ENCODE measurements at regions not wholly inside any gene's neighbourhood (a gene's known extent, or its start where the extent isn't known, plus 50 kb on each side); places are given as distances from the start of the nearest gene placed in this dataset.

DNA sequence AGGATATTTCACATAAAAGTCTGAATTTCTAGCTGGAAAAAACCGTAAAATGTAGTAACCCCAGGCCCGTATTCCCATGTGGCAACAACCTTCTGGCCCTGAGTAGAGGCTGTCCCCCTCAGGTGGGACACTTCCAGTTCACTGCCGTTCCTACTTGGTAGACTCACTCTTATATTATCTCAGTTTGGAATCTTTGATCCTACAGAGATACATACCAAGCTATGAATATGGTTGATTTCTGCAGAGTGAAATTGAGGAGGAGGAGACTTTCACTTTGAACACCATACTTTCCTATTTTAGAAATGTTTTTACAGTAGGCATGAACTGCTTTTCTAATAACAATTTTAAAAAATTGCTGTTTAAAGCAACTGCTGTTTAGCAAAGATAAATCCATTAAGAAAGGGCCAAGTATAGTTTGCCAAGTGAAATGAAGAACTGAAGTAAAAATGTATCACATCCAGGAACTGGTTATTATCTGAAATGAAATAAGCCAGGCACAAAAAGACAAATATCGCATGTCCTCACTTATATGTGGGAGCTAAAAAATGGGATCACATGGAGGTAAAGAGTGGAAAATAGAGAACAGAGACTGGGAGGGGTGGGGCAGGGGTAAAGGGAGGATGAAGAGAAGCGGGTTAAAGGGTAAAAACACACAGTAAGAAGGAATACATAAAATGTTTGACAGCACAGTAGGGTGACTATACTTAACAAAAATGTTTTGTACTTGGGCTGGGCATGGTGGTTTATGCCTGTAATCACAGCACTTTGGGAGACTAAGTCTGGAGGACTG, 92.8 kb upstream of the METAP2 start:
- TF ChIP-seq POLR2A (IDR thresholded peaks at IDR 0.05; ENCODE audit: low read depth, low read length) (no peak), MYC (IDR thresholded peaks at IDR 0.05; ENCODE audit: insufficient read depth, insufficient read length, insufficient replicate concordance, low read length, severe bottlenecking) (no peak), YY1 (IDR thresholded peaks at IDR 0.05; ENCODE audit: low read depth, low read length) (no peak), EP300 (IDR thresholded peaks at IDR 0.05; ENCODE audit: borderline replicate concordance in 1 of 2, control insufficient read depth in 1 of 2, low read depth in 2 of 2, low read length in 2 of 2) (no peak), RAD21 (IDR thresholded peaks at IDR 0.05; ENCODE audit: insufficient read depth, low read depth, low read length) (no peak), PML (IDR thresholded peaks at IDR 0.05; ENCODE audit: low read length) (no peak), EZH2 (IDR thresholded peaks at IDR 0.05; ENCODE audit: borderline replicate concordance, control insufficient read depth, low read depth, low read length) (no peak), ATF7 (IDR thresholded peaks at IDR 0.05; ENCODE audit: low read depth) (no peak), SRF (IDR thresholded peaks at IDR 0.05; ENCODE audit: low read depth in 2 of 2, low read length in 2 of 2) (no peak)
- TF ChIP-seq, protein P1, sequence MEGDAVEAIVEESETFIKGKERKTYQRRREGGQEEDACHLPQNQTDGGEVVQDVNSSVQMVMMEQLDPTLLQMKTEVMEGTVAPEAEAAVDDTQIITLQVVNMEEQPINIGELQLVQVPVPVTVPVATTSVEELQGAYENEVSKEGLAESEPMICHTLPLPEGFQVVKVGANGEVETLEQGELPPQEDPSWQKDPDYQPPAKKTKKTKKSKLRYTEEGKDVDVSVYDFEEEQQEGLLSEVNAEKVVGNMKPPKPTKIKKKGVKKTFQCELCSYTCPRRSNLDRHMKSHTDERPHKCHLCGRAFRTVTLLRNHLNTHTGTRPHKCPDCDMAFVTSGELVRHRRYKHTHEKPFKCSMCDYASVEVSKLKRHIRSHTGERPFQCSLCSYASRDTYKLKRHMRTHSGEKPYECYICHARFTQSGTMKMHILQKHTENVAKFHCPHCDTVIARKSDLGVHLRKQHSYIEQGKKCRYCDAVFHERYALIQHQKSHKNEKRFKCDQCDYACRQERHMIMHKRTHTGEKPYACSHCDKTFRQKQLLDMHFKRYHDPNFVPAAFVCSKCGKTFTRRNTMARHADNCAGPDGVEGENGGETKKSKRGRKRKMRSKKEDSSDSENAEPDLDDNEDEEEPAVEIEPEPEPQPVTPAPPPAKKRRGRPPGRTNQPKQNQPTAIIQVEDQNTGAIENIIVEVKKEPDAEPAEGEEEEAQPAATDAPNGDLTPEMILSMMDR (IDR thresholded peaks at IDR 0.05 in 2 of 3, conservative IDR thresholded peaks at IDR 0.05 in 1 of 3; ENCODE audit: control insufficient read depth in 2 of 3, extremely low read depth in 1 of 3, insufficient read depth in 1 of 3, low read depth in 3 of 3, low read length in 3 of 3): no peak
- TF ChIP-seq, protein P2, sequence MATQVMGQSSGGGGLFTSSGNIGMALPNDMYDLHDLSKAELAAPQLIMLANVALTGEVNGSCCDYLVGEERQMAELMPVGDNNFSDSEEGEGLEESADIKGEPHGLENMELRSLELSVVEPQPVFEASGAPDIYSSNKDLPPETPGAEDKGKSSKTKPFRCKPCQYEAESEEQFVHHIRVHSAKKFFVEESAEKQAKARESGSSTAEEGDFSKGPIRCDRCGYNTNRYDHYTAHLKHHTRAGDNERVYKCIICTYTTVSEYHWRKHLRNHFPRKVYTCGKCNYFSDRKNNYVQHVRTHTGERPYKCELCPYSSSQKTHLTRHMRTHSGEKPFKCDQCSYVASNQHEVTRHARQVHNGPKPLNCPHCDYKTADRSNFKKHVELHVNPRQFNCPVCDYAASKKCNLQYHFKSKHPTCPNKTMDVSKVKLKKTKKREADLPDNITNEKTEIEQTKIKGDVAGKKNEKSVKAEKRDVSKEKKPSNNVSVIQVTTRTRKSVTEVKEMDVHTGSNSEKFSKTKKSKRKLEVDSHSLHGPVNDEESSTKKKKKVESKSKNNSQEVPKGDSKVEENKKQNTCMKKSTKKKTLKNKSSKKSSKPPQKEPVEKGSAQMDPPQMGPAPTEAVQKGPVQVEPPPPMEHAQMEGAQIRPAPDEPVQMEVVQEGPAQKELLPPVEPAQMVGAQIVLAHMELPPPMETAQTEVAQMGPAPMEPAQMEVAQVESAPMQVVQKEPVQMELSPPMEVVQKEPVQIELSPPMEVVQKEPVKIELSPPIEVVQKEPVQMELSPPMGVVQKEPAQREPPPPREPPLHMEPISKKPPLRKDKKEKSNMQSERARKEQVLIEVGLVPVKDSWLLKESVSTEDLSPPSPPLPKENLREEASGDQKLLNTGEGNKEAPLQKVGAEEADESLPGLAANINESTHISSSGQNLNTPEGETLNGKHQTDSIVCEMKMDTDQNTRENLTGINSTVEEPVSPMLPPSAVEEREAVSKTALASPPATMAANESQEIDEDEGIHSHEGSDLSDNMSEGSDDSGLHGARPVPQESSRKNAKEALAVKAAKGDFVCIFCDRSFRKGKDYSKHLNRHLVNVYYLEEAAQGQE (IDR thresholded peaks at IDR 0.05; ENCODE audit: low read depth, low read length): no peak
- TF ChIP-seq, protein P3, sequence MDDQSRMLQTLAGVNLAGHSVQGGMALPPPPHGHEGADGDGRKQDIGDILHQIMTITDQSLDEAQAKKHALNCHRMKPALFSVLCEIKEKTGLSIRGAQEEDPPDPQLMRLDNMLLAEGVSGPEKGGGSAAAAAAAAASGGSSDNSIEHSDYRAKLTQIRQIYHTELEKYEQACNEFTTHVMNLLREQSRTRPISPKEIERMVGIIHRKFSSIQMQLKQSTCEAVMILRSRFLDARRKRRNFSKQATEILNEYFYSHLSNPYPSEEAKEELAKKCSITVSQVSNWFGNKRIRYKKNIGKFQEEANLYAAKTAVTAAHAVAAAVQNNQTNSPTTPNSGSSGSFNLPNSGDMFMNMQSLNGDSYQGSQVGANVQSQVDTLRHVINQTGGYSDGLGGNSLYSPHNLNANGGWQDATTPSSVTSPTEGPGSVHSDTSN (IDR thresholded peaks at IDR 0.05; ENCODE audit: insufficient replicate concordance, low read depth, low read length): no peak
- TF ChIP-seq, protein P4, sequence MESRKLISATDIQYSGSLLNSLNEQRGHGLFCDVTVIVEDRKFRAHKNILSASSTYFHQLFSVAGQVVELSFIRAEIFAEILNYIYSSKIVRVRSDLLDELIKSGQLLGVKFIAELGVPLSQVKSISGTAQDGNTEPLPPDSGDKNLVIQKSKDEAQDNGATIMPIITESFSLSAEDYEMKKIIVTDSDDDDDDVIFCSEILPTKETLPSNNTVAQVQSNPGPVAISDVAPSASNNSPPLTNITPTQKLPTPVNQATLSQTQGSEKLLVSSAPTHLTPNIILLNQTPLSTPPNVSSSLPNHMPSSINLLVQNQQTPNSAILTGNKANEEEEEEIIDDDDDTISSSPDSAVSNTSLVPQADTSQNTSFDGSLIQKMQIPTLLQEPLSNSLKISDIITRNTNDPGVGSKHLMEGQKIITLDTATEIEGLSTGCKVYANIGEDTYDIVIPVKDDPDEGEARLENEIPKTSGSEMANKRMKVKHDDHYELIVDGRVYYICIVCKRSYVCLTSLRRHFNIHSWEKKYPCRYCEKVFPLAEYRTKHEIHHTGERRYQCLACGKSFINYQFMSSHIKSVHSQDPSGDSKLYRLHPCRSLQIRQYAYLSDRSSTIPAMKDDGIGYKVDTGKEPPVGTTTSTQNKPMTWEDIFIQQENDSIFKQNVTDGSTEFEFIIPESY (IDR thresholded peaks at IDR 0.05): no peak

Data from GM12878 (cell line).